Neural cell (in vitro differentiated cells): ENCODE measurements at regions not wholly inside any gene's neighbourhood (a gene's known extent, or its start where the extent isn't known, plus 50 kb on each side); places are given as distances from the start of the nearest gene placed in this dataset.

Experiments used
- H2AFZ ChIP-seq: fragments of 200-600, 300-800 bp; sonication (generic), shearing (Covaris generic); 2 replicates; pipeline ENCODE4 v1.6.0; 2014; ENCODE audit warnings: low read depth, mild to moderate bottlenecking, antibody characterized with exemption, low read length, moderate library complexity
- H3F3A ChIP-seq: fragments of 200-600 bp; shearing (Covaris generic); 2 replicates; pipeline ENCODE4 v1.6.1; 2016; ENCODE audit warnings: mild to moderate bottlenecking, moderate library complexity, mixed read lengths, antibody characterized with exemption, low read length; ENCODE audit not compliant: insufficient read depth, poor library complexity, severe bottlenecking
- H3K27ac ChIP-seq: fragments of 200-600, 300-800 bp; sonication (generic), shearing (Covaris generic); 2 replicates; pipeline ENCODE4 v1.5.1; 2014; ENCODE audit warnings: mild to moderate bottlenecking, low read length, moderate library complexity
- H3K27me3 ChIP-seq: fragments of 300-800, 200-600 bp; sonication (generic), shearing (Covaris generic); 2 replicates; pipeline ENCODE4 v1.6.0; 2014; ENCODE audit warnings: mild to moderate bottlenecking, low read depth, low read length, moderate library complexity; ENCODE audit not compliant: insufficient read depth
- H3K36me3 ChIP-seq: fragments of 300-800, 200-600 bp; sonication (generic), shearing (Covaris generic); 2 replicates; pipeline ENCODE4 v1.5.1; 2014; ENCODE audit warnings: mild to moderate bottlenecking, antibody characterized with exemption, low read length, moderate library complexity; ENCODE audit not compliant: insufficient read depth
- H3K4me2 ChIP-seq: fragments of 300-800, 200-600 bp; sonication (generic), shearing (Covaris generic); 2 replicates; pipeline ENCODE4 v1.6.0; 2014; ENCODE audit warnings: mild to moderate bottlenecking, low read length
- H3K4me3 ChIP-seq: fragments of 300-800, 200-600 bp; sonication (generic), shearing (Covaris generic); 2 replicates; pipeline ENCODE4 v1.5.1; 2014; ENCODE audit warnings: mild to moderate bottlenecking, low read length, moderate library complexity
- H3K79me2 ChIP-seq: fragments of 200-600 bp; shearing (Covaris generic); replicated peaks from 2 replicates; pipeline ENCODE4 v1.6.0; 2014; ENCODE audit warnings: mild to moderate bottlenecking, low read length, moderate library complexity; ENCODE audit not compliant: insufficient read depth
- H3K9ac ChIP-seq: fragments of 300-800, 200-600 bp; sonication (generic), shearing (Covaris generic); 2 replicates; pipeline ENCODE4 v1.6.1; 2016; ENCODE audit warnings: mild to moderate bottlenecking, low read length, mixed read lengths
- H3K9me2 ChIP-seq: fragments of 200-600 bp; shearing (Covaris generic); 2 replicates; pipeline ENCODE4 v1.6.1; 2016; ENCODE audit warnings: mild to moderate bottlenecking, low read length, mixed read lengths; ENCODE audit not compliant: insufficient read depth
- H3K9me3 ChIP-seq: fragments of 200-600, 300-800 bp; sonication (generic), shearing (Covaris generic); 2 replicates; pipeline ENCODE4 v1.6.1; 2016; ENCODE audit warnings: mild to moderate bottlenecking, mixed run types, low read length, moderate library complexity, mixed read lengths
- H4K20me1 ChIP-seq: fragments of 200-600 bp; shearing (Covaris generic); 2 replicates; pipeline ENCODE4 v1.6.1; 2016; ENCODE audit warnings: mild to moderate bottlenecking, mixed run types; ENCODE audit not compliant: insufficient read depth
- CTCF ChIP-seq: fragments of 450-650 bp; IDR thresholded peaks from 2 replicates; pipeline ENCODE4 v1.5.1; 2014; ENCODE audit warnings: antibody characterized with exemption, mild to moderate bottlenecking, moderate library complexity; ENCODE audit not compliant: poor library complexity, severe bottlenecking
- EP300 ChIP-seq: fragments of 450-650 bp; conservative IDR thresholded peaks from 2 replicates; pipeline ENCODE4 v1.6.1; 2014; ENCODE audit warnings: antibody characterized with exemption, mild to moderate bottlenecking, moderate library complexity; ENCODE audit not compliant: poor library complexity, severe bottlenecking
- EZH2 ChIP-seq: fragments of 200-600, 300-800 bp; shearing (Covaris generic), sonication (generic); IDR thresholded peaks from 2 replicates; pipeline ENCODE4 v1.6.1; 2014; ENCODE audit warnings: antibody characterized with exemption, low read length, borderline replicate concordance, mild to moderate bottlenecking; ENCODE audit not compliant: insufficient read depth, poor library complexity, severe bottlenecking
- MXI1 ChIP-seq: fragments of 450-650 bp; conservative IDR thresholded peaks from 2 replicates; pipeline ENCODE4 v1.6.1; 2014; ENCODE audit warnings: antibody characterized with exemption, mild to moderate bottlenecking; ENCODE audit not compliant: poor library complexity, severe bottlenecking
- POLR2AphosphoS5 ChIP-seq: IDR thresholded peaks from 2 replicates; pipeline ENCODE4 v1.6.1; 2012
- RAD21 ChIP-seq: fragments of 450-650 bp; conservative IDR thresholded peaks from 2 replicates; pipeline ENCODE4 v1.6.1; 2014; ENCODE audit warnings: antibody characterized with exemption, mild to moderate bottlenecking, moderate library complexity
- REST ChIP-seq: IDR thresholded peaks from 2 replicates; pipeline ENCODE4 v1.6.1; 2012; ENCODE audit warnings: borderline replicate concordance
- SMC3 ChIP-seq: fragments of 450-650 bp; conservative IDR thresholded peaks from 2 replicates; pipeline ENCODE4 v1.6.1; 2014; ENCODE audit warnings: antibody characterized with exemption, mild to moderate bottlenecking, moderate library complexity; ENCODE audit not compliant: poor library complexity
- TAF1 ChIP-seq: IDR thresholded peaks from 2 replicates; pipeline ENCODE4 v1.6.1; 2012; ENCODE audit warnings: low read depth

GRCh38 chr4:60938181-60938580, 261.9 kb upstream of the ADGRL3 start:
- Histone ChIP-seq H3K9me3 (no peaks in the 10 kb centered on the region), H3K9me2 (no peaks in the 10 kb centered on the region), H2AFZ (no peak overlapping the region), H3K79me2 (no peaks in the 10 kb centered on the region), H3K4me3 (no peak overlapping the region), H3K27me3 (no peaks in the 10 kb centered on the region), H3K9ac (no peak overlapping the region), H3K4me2 (no peak overlapping the region), H4K20me1 (no peaks in the 10 kb centered on the region), H3F3A (no peaks in the 10 kb centered on the region), H3K27ac (no peak overlapping the region), H3K36me3 (no peaks in the 10 kb centered on the region)
- TF ChIP-seq REST (no peak), SMC3 (no peak), MXI1 (no peak), POLR2AphosphoS5 (no peak), TAF1 (no peak), EZH2 (no peak), RAD21 (no peak), CTCF (no peak), EP300 (no peak)

GRCh38 chr4:60938621-60939020, 261.5 kb upstream of the ADGRL3 start:
- no peaks in the 10 kb centered on the region for H4K20me1 ChIP-seq
- no peak overlapping the region for H3K4me3 ChIP-seq
- no peaks in the 10 kb centered on the region for H3K9me3 ChIP-seq
- no peak for TF ChIP-seq MXI1
- no peak for TF ChIP-seq CTCF
- TF ChIP-seq EZH2 = no peak
- H3K27me3 ChIP-seq = no peaks in the 10 kb centered on the region
- H3K4me2 ChIP-seq = no peak overlapping the region
- no peaks in the 10 kb centered on the region for H3F3A ChIP-seq
- H2AFZ ChIP-seq = no peak overlapping the region
- H3K9ac ChIP-seq = no peak overlapping the region
- H3K36me3 ChIP-seq = no peaks in the 10 kb centered on the region
- H3K27ac ChIP-seq = no peak overlapping the region
- H3K9me2 ChIP-seq = no peaks in the 10 kb centered on the region
- H3K79me2 ChIP-seq = no peaks in the 10 kb centered on the region
